NCI-H510A treated with DMSO at 0.1 percent for 48 hours (cell line): ENCODE measurements at regions not wholly inside any gene's neighbourhood (a gene's known extent, or its start where the extent isn't known, plus 50 kb on each side); places are given as distances from the start of the nearest gene placed in this dataset.

Experiments
- DNase-seq: peaks from one replicate; lab custom pipeline; 2025; lab: John Stamatoyannopoulos, UW

GRCh38 chr11:13062115-13062514 is 53.0 kb downstream of the RASSF10 start:
- DNase-seq: no peak

- no peak for DNase-seq
Measured at GRCh38 chr11:13064593-13064992, 55.5 kb downstream of the RASSF10 start.

GRCh38 chr11:13065200-13065787 is 56.2 kb downstream of the RASSF10 start:
- DNase-seq: no peak

- no peak for DNase-seq
Measured at GRCh38 chr11:13068211-13068610, 59.1 kb downstream of the RASSF10 start.

GRCh38 chr11:13073119-13073981 is 64.2 kb downstream of the RASSF10 start:
- DNase-seq: no peak

- no peak for DNase-seq
Measured at GRCh38 chr11:13074714-13075464, 65.8 kb downstream of the RASSF10 start.

GRCh38 chr11:13076961-13077360 is 67.8 kb downstream of the RASSF10 start:
- no peak for DNase-seq

GRCh38 chr11:13080861-13081260 is 71.7 kb downstream of the RASSF10 start:
- DNase-seq: no peak

- DNase-seq: no peak
Measured at GRCh38 chr11:13082588-13082987, 73.5 kb downstream of the RASSF10 start.

- DNase-seq: no peak
Measured at GRCh38 chr11:13090228-13090708, 81.2 kb downstream of the RASSF10 start.

- DNase-seq: no peak
Measured at GRCh38 chr11:13091373-13091772, 82.3 kb downstream of the RASSF10 start.

GRCh38 chr11:13091804-13092203 is 82.7 kb downstream of the RASSF10 start:
- DNase-seq: peak; percentile 2

GRCh38 chr11:13094930-13095687 is 86.0 kb downstream of the RASSF10 start:
- peak; percentile 29 for DNase-seq

- DNase-seq: no peak
Measured at GRCh38 chr11:13098063-13098462, 88.9 kb downstream of the RASSF10 start.

GRCh38 chr11:13098616-13099289 is 89.6 kb downstream of the RASSF10 start:
- no peak for DNase-seq

GRCh38 chr11:13101644-13102512 is 92.8 kb downstream of the RASSF10 start:
- no peak for DNase-seq

GRCh38 chr11:13102513-13102840 is 93.4 kb downstream of the RASSF10 start:
- DNase-seq: no peak

GRCh38 chr11:13102865-13103539 is 93.9 kb downstream of the RASSF10 start:
- no peak for DNase-seq

- no peak for DNase-seq
Measured at GRCh38 chr11:13103962-13104554, 94.9 kb downstream of the RASSF10 start.
